ENCODE measurements at regions not wholly inside any gene's neighbourhood (a gene's known extent, or its start where the extent isn't known, plus 50 kb on each side); places are given as distances from the start of the nearest gene placed in this dataset.

GRCh38 chr3:3600665-3601340 is 198.4 kb upstream of the LRRN1 start:
- TF ChIP-seq YY1 (IDR thresholded peaks at IDR 0.05; ENCODE audit: insufficient read depth, insufficient read length) (no peak), SUZ12 (IDR thresholded peaks at IDR 0.05; ENCODE audit: extremely low read depth, insufficient read depth, insufficient read length) (no peak)
